ENCODE measurements at regions not wholly inside any gene's neighbourhood (a gene's known extent, or its start where the extent isn't known, plus 50 kb on each side); places are given as distances from the start of the nearest gene placed in this dataset.

DNA sequence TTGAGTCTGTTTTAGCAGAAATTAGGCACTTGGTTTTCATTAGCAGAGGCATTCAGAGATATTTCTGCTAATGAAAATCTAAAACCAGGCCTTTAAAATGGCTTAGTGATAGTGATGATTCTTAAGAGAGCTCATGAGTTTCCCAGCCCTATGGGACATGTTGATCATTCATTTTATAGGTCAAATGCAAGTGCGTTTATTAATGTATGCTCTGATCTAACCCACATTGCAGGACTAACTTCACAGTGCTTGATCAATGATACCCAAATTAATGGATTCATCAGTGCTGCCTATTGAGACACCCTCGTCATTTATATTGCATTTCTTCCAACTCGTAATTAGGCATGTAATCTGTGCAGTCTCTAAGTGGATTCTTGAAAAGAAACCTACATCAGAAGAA, 54.7 kb upstream of the ETAA1 start:
- Histone ChIP-seq H4K8ac (ENCODE audit: low read depth in 2 of 2, low read length in 2 of 2) (no peak overlapping the region), H3K27me3 (ENCODE audit: control insufficient read depth, insufficient read depth, low read length) (no peaks in the 10 kb centered on the region), H4K91ac (ENCODE audit: insufficient read depth, low read depth, low read length) (no peak overlapping the region), H3K4me2 (ENCODE audit: low read depth, low read length) (no peak overlapping the region), H3K9me1 (ENCODE audit: insufficient read depth, low read length) (peaks cover 7% of the 10 kb centered on the region; the same call in 1 of the 2 replicates), H3K9me3 (ENCODE audit: control insufficient read depth, insufficient read depth, low read length) (peaks cover 4% of the 10 kb centered on the region), H3K56ac (ENCODE audit: extremely low read depth, insufficient read depth, low read length) (no peak overlapping the region), H3K4me3 (ENCODE audit: insufficient read depth, low read depth, low read length) (no peak overlapping the region), H3K27ac (ENCODE audit: insufficient read depth, low read length) (no peak overlapping the region), H3K4me1 (ENCODE audit: control insufficient read depth, insufficient read depth, low read length) (peaks cover 3% of the 10 kb centered on the region; the same call in 1 of the 2 replicates), H3K23ac (ENCODE audit: low read depth, low read length) (no peak overlapping the region), H2BK15ac (ENCODE audit: low read depth, low read length) (no peak overlapping the region), H3K4ac (ENCODE audit: low read depth, low read length) (no peak overlapping the region), H3K18ac (ENCODE audit: low read depth, low read length) (no peak overlapping the region), H3K79me1 (ENCODE audit: low read depth in 1 of 2, low read length in 2 of 2) (no peaks in the 10 kb centered on the region), H2AFZ (replicated peaks; ENCODE audit: low read length, poor library complexity) (no peak overlapping the region), H3K36me3 (ENCODE audit: control insufficient read depth, insufficient read depth, low read length) (no peaks in the 10 kb centered on the region), H2BK5ac (ENCODE audit: low read depth, low read length, poor library complexity, severe bottlenecking) (no peak overlapping the region), H2BK120ac (ENCODE audit: low read depth, low read length) (no peak overlapping the region), H4K20me1 (ENCODE audit: insufficient read depth, low read length) (no peaks in the 10 kb centered on the region), H3K14ac (replicated peaks; ENCODE audit: low read depth, low read length) (no peak overlapping the region), H4K5ac (ENCODE audit: low read depth, low read length) (no peak overlapping the region), H2BK20ac (ENCODE audit: low read depth, low read length) (no peak overlapping the region), H2AK9ac (replicated peaks; ENCODE audit: low read depth, low read length, poor library complexity) (no peak overlapping the region), H3K9ac (ENCODE audit: low read depth, low read length) (no peak overlapping the region), H2AK5ac (ENCODE audit: low read depth, low read length) (no peak overlapping the region)
- POLR2A ChIA-PET (ENCODE audit: unreplicated experiment) = no interaction called here
- intact Hi-C loops (cut with micrococcal nuclease) = no loop called here
- no CpG with 5 or more reads among the region's 3 CpGs for WGBS, 2 experiments (ENCODE audit: extremely low coverage in 2 of 2, insufficient read length in 1 of 2)
- DNase-seq (no peak), ATAC-seq (ENCODE audit: low read depth) (no peak)
- dilution Hi-C loops (cut with HindIII; ENCODE audit: low sequenced_read_pairs, unreplicated experiment) = no loop called here
- TF ChIP-seq FOS (IDR thresholded peaks at IDR 0.05; ENCODE audit: low read depth, low read length) = no peak
- no peak for TF ChIP-seq POLR2A (IDR thresholded peaks at IDR 0.05; ENCODE audit: low read depth, low read length)
- TF ChIP-seq, protein P1, sequence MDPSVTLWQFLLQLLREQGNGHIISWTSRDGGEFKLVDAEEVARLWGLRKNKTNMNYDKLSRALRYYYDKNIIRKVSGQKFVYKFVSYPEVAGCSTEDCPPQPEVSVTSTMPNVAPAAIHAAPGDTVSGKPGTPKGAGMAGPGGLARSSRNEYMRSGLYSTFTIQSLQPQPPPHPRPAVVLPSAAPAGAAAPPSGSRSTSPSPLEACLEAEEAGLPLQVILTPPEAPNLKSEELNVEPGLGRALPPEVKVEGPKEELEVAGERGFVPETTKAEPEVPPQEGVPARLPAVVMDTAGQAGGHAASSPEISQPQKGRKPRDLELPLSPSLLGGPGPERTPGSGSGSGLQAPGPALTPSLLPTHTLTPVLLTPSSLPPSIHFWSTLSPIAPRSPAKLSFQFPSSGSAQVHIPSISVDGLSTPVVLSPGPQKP (IDR thresholded peaks at IDR 0.05; ENCODE audit: borderline replicate concordance, low read depth, low read length) = no peak
- TF ChIP-seq CHD1 (IDR thresholded peaks at IDR 0.05; ENCODE audit: low read depth, low read length) = no peak
- no peak for TF ChIP-seq RAD21 (IDR thresholded peaks at IDR 0.05; ENCODE audit: low read length)
- no peak for TF ChIP-seq BHLHE40 (IDR thresholded peaks at IDR 0.05; ENCODE audit: low read depth, low read length)
- TF ChIP-seq, protein P2, sequence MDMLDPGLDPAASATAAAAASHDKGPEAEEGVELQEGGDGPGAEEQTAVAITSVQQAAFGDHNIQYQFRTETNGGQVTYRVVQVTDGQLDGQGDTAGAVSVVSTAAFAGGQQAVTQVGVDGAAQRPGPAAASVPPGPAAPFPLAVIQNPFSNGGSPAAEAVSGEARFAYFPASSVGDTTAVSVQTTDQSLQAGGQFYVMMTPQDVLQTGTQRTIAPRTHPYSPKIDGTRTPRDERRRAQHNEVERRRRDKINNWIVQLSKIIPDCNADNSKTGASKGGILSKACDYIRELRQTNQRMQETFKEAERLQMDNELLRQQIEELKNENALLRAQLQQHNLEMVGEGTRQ (IDR thresholded peaks at IDR 0.05; ENCODE audit: low read depth, low read length) = no peak
- TF ChIP-seq MAZ (IDR thresholded peaks at IDR 0.05; ENCODE audit: borderline replicate concordance, low read depth, low read length) = no peak
- TF ChIP-seq, protein P3, sequence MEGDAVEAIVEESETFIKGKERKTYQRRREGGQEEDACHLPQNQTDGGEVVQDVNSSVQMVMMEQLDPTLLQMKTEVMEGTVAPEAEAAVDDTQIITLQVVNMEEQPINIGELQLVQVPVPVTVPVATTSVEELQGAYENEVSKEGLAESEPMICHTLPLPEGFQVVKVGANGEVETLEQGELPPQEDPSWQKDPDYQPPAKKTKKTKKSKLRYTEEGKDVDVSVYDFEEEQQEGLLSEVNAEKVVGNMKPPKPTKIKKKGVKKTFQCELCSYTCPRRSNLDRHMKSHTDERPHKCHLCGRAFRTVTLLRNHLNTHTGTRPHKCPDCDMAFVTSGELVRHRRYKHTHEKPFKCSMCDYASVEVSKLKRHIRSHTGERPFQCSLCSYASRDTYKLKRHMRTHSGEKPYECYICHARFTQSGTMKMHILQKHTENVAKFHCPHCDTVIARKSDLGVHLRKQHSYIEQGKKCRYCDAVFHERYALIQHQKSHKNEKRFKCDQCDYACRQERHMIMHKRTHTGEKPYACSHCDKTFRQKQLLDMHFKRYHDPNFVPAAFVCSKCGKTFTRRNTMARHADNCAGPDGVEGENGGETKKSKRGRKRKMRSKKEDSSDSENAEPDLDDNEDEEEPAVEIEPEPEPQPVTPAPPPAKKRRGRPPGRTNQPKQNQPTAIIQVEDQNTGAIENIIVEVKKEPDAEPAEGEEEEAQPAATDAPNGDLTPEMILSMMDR (conservative IDR thresholded peaks at IDR 0.05; ENCODE audit: low read depth, low read length) = no peak
- TF ChIP-seq RCOR1 (IDR thresholded peaks at IDR 0.05; ENCODE audit: insufficient replicate concordance, low read length) = no peak
- TF ChIP-seq MAFK (IDR thresholded peaks at IDR 0.05; ENCODE audit: low read depth, low read length) = no peak
- TF ChIP-seq MXI1 (IDR thresholded peaks at IDR 0.05; ENCODE audit: borderline replicate concordance, low read depth, low read length) = no peak
- in situ Hi-C loops (cut with MboI; ENCODE audit: low sequenced_read_pairs) = no loop called here
- BruUV-seq (replicated peaks) = no TSS peak
- CTCF ChIA-PET = no interaction called here

All from IMR-90 (cell line).